SK-N-SH (cell line): ENCODE measurements at regions not wholly inside any gene's neighbourhood (a gene's known extent, or its start where the extent isn't known, plus 50 kb on each side); places are given as distances from the start of the nearest gene placed in this dataset.
A peak's percentile ranks its signal among the peaks of the same experiment; 100 is the strongest.

Experiments
- CTCF ChIA-PET: fragments of 300-600, 350-600 bp; formaldehyde crosslinking; extraction: SDS; loops from one replicate; lab custom pipeline; 2021; lab: Yijun Ruan, JAX
- POLR2A ChIA-PET: fragments of 350-600 bp; sonication (Branson Sonifier 250); formaldehyde crosslinking; extraction: SDS; loops from one replicate; lab custom pipeline; 2020; ENCODE audit warnings: antibody characterized with exemption, inconsistent platforms; lab: Yijun Ruan, JAX
- DNase-seq: peaks from one replicate; pipeline ENCODE4 v3.0.0; 2012
- H2AFZ ChIP-seq: fragments of 200-600 bp; sonication (generic); 2 replicates; pipeline ENCODE4 v1.8.1; 2016; ENCODE audit warnings: antibody characterized with exemption, mild to moderate bottlenecking, low read depth
- H3F3A ChIP-seq: fragments of 200-600 bp; sonication (generic); replicated peaks from 2 replicates; pipeline ENCODE3; 2016; ENCODE audit warnings: antibody characterized with exemption, mild to moderate bottlenecking; ENCODE audit not compliant: insufficient read depth
- H3K27ac ChIP-seq, 2 experiments: fragments of 200-500 bp in 1 of 2; fragments of 200-600 bp in 1 of 2; sonication (Bioruptor generic) in 1 of 2; sonication (generic), shearing (Covaris generic) in 1 of 2; 2 replicates each; pipeline versions ENCODE4 v1.5.1 to v1.6.1; 2014 to 2016; ENCODE audit warnings: low read depth in 2 of 2, inconsistent platforms in 1 of 2, low read length in 1 of 2, mild to moderate bottlenecking in 1 of 2, mixed read lengths in 1 of 2
- H3K27me3 ChIP-seq: fragments of 200-600 bp; sonication (generic), shearing (Covaris generic); 2 replicates; pipeline ENCODE4 v1.6.1; 2016; ENCODE audit warnings: mixed run types; ENCODE audit not compliant: insufficient read depth
- H3K36me3 ChIP-seq, 2 experiments: fragments of 200-500 bp in 1 of 2; fragments of 200-600 bp in 1 of 2; sonication (Bioruptor generic) in 1 of 2; sonication (generic) in 1 of 2; replicated peaks in 1 of 2; 2 replicates each; pipeline versions ENCODE3 to v1.5.1; 2014 to 2016; ENCODE audit warnings: low read length in 1 of 2, mild to moderate bottlenecking in 1 of 2; ENCODE audit not compliant: insufficient read depth in 2 of 2, control insufficient read depth in 1 of 2
- H3K4me1 ChIP-seq, 2 experiments: fragments of 200-500 bp in 1 of 2; fragments of 200-600 bp in 1 of 2; sonication (Bioruptor generic) in 1 of 2; sonication (generic), shearing (Covaris generic) in 1 of 2; 2 replicates each; pipeline versions ENCODE4 v1.5.1 to v1.6.1; 2014 to 2016; ENCODE audit warnings: low read depth in 1 of 2, low read length in 1 of 2, mixed run types in 1 of 2; ENCODE audit not compliant: insufficient read depth in 2 of 2, control insufficient read depth in 1 of 2
- H3K4me2 ChIP-seq: fragments of 200-600 bp; sonication (generic), shearing (Covaris generic); 2 replicates; pipeline ENCODE4 v1.6.1; 2017; ENCODE audit warnings: mixed run types
- H3K4me3 ChIP-seq, 2 experiments: fragments of 200-500 bp in 1 of 2; fragments of 200-600 bp in 1 of 2; sonication (Bioruptor generic) in 1 of 2; sonication (generic), shearing (Covaris generic) in 1 of 2; 2 replicates each; pipeline versions ENCODE4 v1.5.1 to v1.8.1; 2014 to 2016; ENCODE audit warnings: low read depth in 2 of 2, inconsistent platforms in 1 of 2, low read length in 1 of 2, mild to moderate bottlenecking in 1 of 2, mixed read lengths in 1 of 2, moderate library complexity in 1 of 2
- H3K79me2 ChIP-seq: fragments of 200-600 bp; sonication (generic); 2 replicates; pipeline ENCODE4 v1.8.1; 2017; ENCODE audit warnings: mild to moderate bottlenecking; ENCODE audit not compliant: insufficient read depth
- H3K9ac ChIP-seq: fragments of 200-600 bp; sonication (generic); 2 replicates; pipeline ENCODE4 v1.6.1; 2017; ENCODE audit warnings: mixed run types
- H3K9me2 ChIP-seq: fragments of 200-600 bp; sonication (generic); 2 replicates; pipeline ENCODE4 v1.6.1; 2017; ENCODE audit warnings: mixed run types
- H3K9me3 ChIP-seq: fragments of 200-600 bp; sonication (generic); 2 replicates; pipeline ENCODE4 v1.6.1; 2017; ENCODE audit warnings: mixed run types, mild to moderate bottlenecking, moderate library complexity
- H4K20me1 ChIP-seq: fragments of 200-600 bp; sonication (generic); 2 replicates; pipeline ENCODE4 v1.6.1; 2017; ENCODE audit warnings: mild to moderate bottlenecking, mixed run types; ENCODE audit not compliant: insufficient read depth
- ELF1 ChIP-seq: IDR thresholded peaks from 2 replicates; pipeline ENCODE4 v1.4.0; 2012
- EP300 ChIP-seq, 2 experiments: IDR thresholded peaks; 2 replicates each; pipeline versions ENCODE4 v1.4.0 to v1.6.1; 2012; ENCODE audit warnings: borderline replicate concordance in 1 of 2, low read depth in 1 of 2, low read length in 1 of 2
- EZH2phosphoT487 ChIP-seq: fragments of 200-600 bp; sonication (generic); IDR thresholded peaks from 2 replicates; pipeline ENCODE4 v1.6.1; 2017; ENCODE audit warnings: low read depth, mixed run types, mild to moderate bottlenecking, antibody characterized with exemption, moderate library complexity, borderline replicate concordance
- FOSL2 ChIP-seq: IDR thresholded peaks from 2 replicates; pipeline ENCODE4 v1.4.0; 2012; ENCODE audit warnings: low read depth, mild to moderate bottlenecking, moderate library complexity, borderline replicate concordance
- FOXM1 ChIP-seq: IDR thresholded peaks from 2 replicates; pipeline ENCODE4 v1.4.0; 2012; ENCODE audit warnings: low read depth, mild to moderate bottlenecking
- MAX ChIP-seq: IDR thresholded peaks from 2 replicates; pipeline ENCODE4 v1.4.0; 2012; ENCODE audit warnings: low read depth
- MEF2A ChIP-seq: IDR thresholded peaks from 2 replicates; pipeline ENCODE4 v1.4.0; 2012; ENCODE audit warnings: low read depth, borderline replicate concordance
- MXI1 ChIP-seq: IDR thresholded peaks from 2 replicates; pipeline ENCODE4 v1.6.1; 2012; ENCODE audit warnings: mild to moderate bottlenecking, low read depth, low read length, improper control_type of control experiment
- NRF1 ChIP-seq: IDR thresholded peaks from 2 replicates; pipeline ENCODE4 v1.6.1; 2012; ENCODE audit warnings: low read depth, mild to moderate bottlenecking, low read length
- RAD21 ChIP-seq: IDR thresholded peaks from 2 replicates; pipeline ENCODE4 v1.6.1; 2012; ENCODE audit warnings: mild to moderate bottlenecking, low read length
- RCOR1 ChIP-seq: fragments of 150-350 bp; IDR thresholded peaks from 2 replicates; pipeline ENCODE4 v1.6.1; 2017; ENCODE audit warnings: antibody characterized with exemption, low read length
- REST ChIP-seq: IDR thresholded peaks from 2 replicates; pipeline ENCODE4 v1.6.1; 2012; ENCODE audit warnings: mild to moderate bottlenecking, low read depth, low read length, moderate library complexity
- RFX5 ChIP-seq: IDR thresholded peaks from 2 replicates; pipeline ENCODE4 v1.6.1; 2012; ENCODE audit warnings: mild to moderate bottlenecking, improper control_type of control experiment, low read length
- RXRA ChIP-seq: IDR thresholded peaks from 2 replicates; pipeline ENCODE4 v1.4.0; 2012; ENCODE audit warnings: low read depth, mild to moderate bottlenecking, borderline replicate concordance
- TCF12 ChIP-seq: IDR thresholded peaks from 2 replicates; pipeline ENCODE4 v1.4.0; 2012
- USF1 ChIP-seq: IDR thresholded peaks from 2 replicates; pipeline ENCODE4 v1.4.0; 2012; ENCODE audit warnings: low read depth, borderline replicate concordance
- YY1 ChIP-seq: IDR thresholded peaks from 2 replicates; pipeline ENCODE4 v1.4.0; 2012; ENCODE audit warnings: low read depth, mild to moderate bottlenecking
- WGBS: methylation state at CpG from one replicate; pipeline ENCODE4 v1.1.6; 2017; ENCODE audit warnings: low lambda C conversion rate; 5-methylcytosine and 5-hydroxymethylcytosine counted together
- TF ChIP-seq, protein P1 (sequence below): IDR thresholded peaks from 2 replicates; pipeline ENCODE4 v1.4.0; 2012; ENCODE audit warnings: low read depth, borderline replicate concordance

- no peak for TF ChIP-seq REST
- no peak for TF ChIP-seq ELF1
- no peak for TF ChIP-seq FOXM1
- no peak for TF ChIP-seq EZH2phosphoT487
- no peak for TF ChIP-seq RFX5
- TF ChIP-seq MEF2A, result no peak
- TF ChIP-seq FOSL2, result no peak
These were observed 336.2 kb upstream of the ZNF462 start (continued) for GRCh38 chr9:106526716-106527204.

DNA sequence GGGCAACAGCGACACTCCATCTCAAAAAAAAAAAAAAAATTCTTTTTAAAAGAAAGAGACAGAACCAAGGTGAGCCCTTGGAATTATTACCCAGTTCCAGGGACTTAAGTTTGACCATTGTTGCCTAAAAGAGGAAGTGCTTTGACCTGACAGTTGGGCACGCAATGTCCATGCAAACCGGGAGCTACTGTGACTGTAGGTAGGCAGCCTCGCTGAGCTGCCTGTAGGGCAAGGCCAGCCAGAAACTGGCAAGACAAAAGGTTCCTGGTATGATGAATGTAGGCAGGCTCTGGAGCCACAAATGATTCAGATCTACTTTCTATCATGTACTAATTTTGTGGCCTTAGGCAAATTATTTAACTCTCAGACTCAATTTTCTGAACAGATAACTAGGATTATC is 334.8 kb upstream of the ZNF462 start:
- Histone ChIP-seq H3K4me1 (peaks cover 0 to 2% of the 10 kb centered on the region in 2 experiments; a peak in 1 of 4 replicates), H3K79me2 (no peaks in the 10 kb centered on the region), H3K27me3 (no peaks in the 10 kb centered on the region), H3K27ac (no peak overlapping the region), H3F3A (no peaks in the 10 kb centered on the region), H3K9me3 (no peaks in the 10 kb centered on the region), H3K9me2 (no peaks in the 10 kb centered on the region), H3K36me3 (no peaks in the 10 kb centered on the region), H3K4me3 (no peak overlapping the region), H3K4me2 (no peak overlapping the region), H3K9ac (no peak overlapping the region), H4K20me1 (no peaks in the 10 kb centered on the region), H2AFZ (no peak overlapping the region)
- DNase-seq, result peak; percentile 12
- TF ChIP-seq MXI1, result no peak
- TF ChIP-seq RCOR1, result peak; percentile 32; the same call in 1 of the 2 replicates
- TF ChIP-seq RAD21, result 0 out of 2 replicates have a peak, but pooled peaks have one; percentile 3
- WGBS, result 62% methylated on average over 4 of the region's 4 CpGs
- POLR2A ChIA-PET, result no interaction called here
- CTCF ChIA-PET, result interaction anchor here (0.6 to 1.4 kb wide), 2 partner anchors 16 to 119 kb away, joined by 3 read pairs; no protein-coding TSS in a partner anchor

DNA sequence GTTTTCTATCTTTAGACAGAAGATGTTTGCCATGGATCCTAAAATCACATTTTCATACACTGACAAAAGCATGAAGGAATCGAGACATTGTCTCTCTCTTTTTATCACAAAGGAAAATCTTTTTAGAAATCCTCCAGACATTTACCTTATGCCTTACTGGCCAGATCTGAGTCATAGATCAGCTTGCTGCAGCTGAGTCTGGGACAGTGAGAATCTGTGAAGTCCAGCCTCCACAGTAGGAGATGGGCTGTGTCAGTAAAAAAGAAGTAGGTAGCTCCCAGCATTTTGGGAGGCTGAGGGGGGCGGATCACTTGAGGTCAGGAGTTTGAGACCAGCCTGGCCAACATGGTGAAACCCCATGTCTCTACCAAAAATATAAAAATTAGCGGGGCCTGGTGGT is 333.4 kb upstream of the ZNF462 start:
- Histone ChIP-seq H3K79me2 (no peaks in the 10 kb centered on the region), H3K9me3 (no peaks in the 10 kb centered on the region), H3K27me3 (no peaks in the 10 kb centered on the region), H3K27ac (no peak overlapping the region), H3K9ac (no peak overlapping the region), H3K4me1 (peaks cover 0 to 2% of the 10 kb centered on the region in 2 experiments; a peak in 1 of 4 replicates), H3K9me2 (no peaks in the 10 kb centered on the region), H4K20me1 (no peaks in the 10 kb centered on the region), H3K36me3 (no peaks in the 10 kb centered on the region), H3K4me2 (no peak overlapping the region), H3K4me3 (no peak overlapping the region), H2AFZ (no peak overlapping the region), H3F3A (no peaks in the 10 kb centered on the region)
- CTCF ChIA-PET, result interaction anchor here (1.1 kb wide), 1 partner anchor 14 kb away, joined by 4 read pairs; no protein-coding TSS in a partner anchor
- POLR2A ChIA-PET, result no interaction called here
- DNase-seq, result no peak
- WGBS, result 26% methylated on average over 3 of the region's 3 CpGs
- no peak for TF ChIP-seq TCF12
- no peak for TF ChIP-seq RXRA
- no peak for TF ChIP-seq USF1
- TF ChIP-seq MEF2A, result no peak
- TF ChIP-seq RCOR1, result no peak
- no peak for TF ChIP-seq FOXM1
- no peak for TF ChIP-seq MAX
- TF ChIP-seq RAD21, result no peak
- TF ChIP-seq YY1, result no peak
- TF ChIP-seq EZH2phosphoT487, result no peak
- no peak for TF ChIP-seq EP300 (IDR thresholded peaks at IDR 0.05; ENCODE audit: borderline replicate concordance in 1 of 2, low read depth in 1 of 2, low read length in 1 of 2)
- TF ChIP-seq, protein P1, sequence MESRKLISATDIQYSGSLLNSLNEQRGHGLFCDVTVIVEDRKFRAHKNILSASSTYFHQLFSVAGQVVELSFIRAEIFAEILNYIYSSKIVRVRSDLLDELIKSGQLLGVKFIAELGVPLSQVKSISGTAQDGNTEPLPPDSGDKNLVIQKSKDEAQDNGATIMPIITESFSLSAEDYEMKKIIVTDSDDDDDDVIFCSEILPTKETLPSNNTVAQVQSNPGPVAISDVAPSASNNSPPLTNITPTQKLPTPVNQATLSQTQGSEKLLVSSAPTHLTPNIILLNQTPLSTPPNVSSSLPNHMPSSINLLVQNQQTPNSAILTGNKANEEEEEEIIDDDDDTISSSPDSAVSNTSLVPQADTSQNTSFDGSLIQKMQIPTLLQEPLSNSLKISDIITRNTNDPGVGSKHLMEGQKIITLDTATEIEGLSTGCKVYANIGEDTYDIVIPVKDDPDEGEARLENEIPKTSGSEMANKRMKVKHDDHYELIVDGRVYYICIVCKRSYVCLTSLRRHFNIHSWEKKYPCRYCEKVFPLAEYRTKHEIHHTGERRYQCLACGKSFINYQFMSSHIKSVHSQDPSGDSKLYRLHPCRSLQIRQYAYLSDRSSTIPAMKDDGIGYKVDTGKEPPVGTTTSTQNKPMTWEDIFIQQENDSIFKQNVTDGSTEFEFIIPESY, result no peak
- no peak for TF ChIP-seq NRF1
